PC-9 (cell line): ENCODE measurements at regions not wholly inside any gene's neighbourhood (a gene's known extent, or its start where the extent isn't known, plus 50 kb on each side); places are given as distances from the start of the nearest gene placed in this dataset.

Experiments
- BruUV-seq: library from RNA; stranded (reverse); fragments of 400-500 nt; replicated peaks from 2 replicates; lab custom pipeline; 2021; lab: Mats Ljungman, UMichigan
- CTCF ChIA-PET: fragments of 300-600 bp; sonication (Branson Sonifier 250); formaldehyde crosslinking; loops from one replicate; lab custom pipeline; 2022; ENCODE audit warnings: antibody characterized with exemption; lab: Charles Lee
- POLR2A ChIA-PET: fragments of 300-600 bp; sonication (Branson Sonifier 250); formaldehyde crosslinking; loops from one replicate; lab custom pipeline; 2022; ENCODE audit warnings: antibody characterized with exemption; ENCODE audit not compliant: unreplicated experiment; lab: Charles Lee
- DNase-seq, 2 experiments: peaks; one replicate each; pipeline versions ENCODE4 v3.0.0 to v3.0.0-alpha.2; 2015 to 2022; ENCODE audit warnings: mixed read lengths in 1 of 2
- H2AFZ ChIP-seq: fragments of 200-600 bp; sonication (generic); 2 replicates; pipeline ENCODE4 v1.8.1; 2017; ENCODE audit warnings: antibody characterized with exemption
- H3F3A ChIP-seq: fragments of 200-600 bp; sonication (generic); 2 replicates; pipeline ENCODE4 v1.8.1; 2017; ENCODE audit warnings: antibody characterized with exemption, mild to moderate bottlenecking, low read depth; ENCODE audit not compliant: insufficient read depth
- H3K27ac ChIP-seq: fragments of 200-600 bp; sonication (generic); 2 replicates; pipeline ENCODE4 v1.6.1; 2016; ENCODE audit warnings: mixed run types
- H3K27me3 ChIP-seq: fragments of 200-600 bp; sonication (generic); 2 replicates; pipeline ENCODE4 v1.6.1; 2016; ENCODE audit warnings: low read depth, mixed run types; ENCODE audit not compliant: insufficient read depth
- H3K36me3 ChIP-seq: fragments of 200-600 bp; sonication (generic); 2 replicates; pipeline ENCODE4 v1.6.1; 2016; ENCODE audit warnings: low read depth, mixed run types
- H3K4me1 ChIP-seq: fragments of 200-600 bp; sonication (generic); replicated peaks from 2 replicates; pipeline ENCODE4 v1.6.1; 2016; ENCODE audit warnings: mixed run types; ENCODE audit not compliant: insufficient read depth
- H3K4me2 ChIP-seq: fragments of 200-600 bp; sonication (generic); 2 replicates; pipeline ENCODE4 v1.6.1; 2017; ENCODE audit warnings: mixed run types
- H3K4me3 ChIP-seq: fragments of 200-600 bp; sonication (generic); 2 replicates; pipeline ENCODE4 v1.6.1; 2016; ENCODE audit warnings: mixed run types
- H3K79me2 ChIP-seq: fragments of 200-600 bp; sonication (generic); 2 replicates; pipeline ENCODE4 v1.6.1; 2017; ENCODE audit warnings: low read depth, mixed run types
- H3K9me2 ChIP-seq: fragments of 200-600 bp; sonication (generic); 2 replicates; pipeline ENCODE4 v1.8.1; 2017; ENCODE audit warnings: mild to moderate bottlenecking; ENCODE audit not compliant: insufficient read depth
- H3K9me3 ChIP-seq: fragments of 200-600 bp; sonication (generic); 2 replicates; pipeline ENCODE4 v1.8.1; 2016; ENCODE audit warnings: low read depth; ENCODE audit not compliant: insufficient read depth
- H4K20me1 ChIP-seq: fragments of 200-600 bp; sonication (generic); 2 replicates; pipeline ENCODE4 v1.8.1; 2017; ENCODE audit not compliant: insufficient read depth
- CTCF ChIP-seq: fragments of 200-600 bp; sonication (generic); conservative IDR thresholded peaks from 2 replicates; pipeline ENCODE4 v1.6.1; 2017; ENCODE audit warnings: mixed run types, antibody characterized with exemption, mild to moderate bottlenecking, moderate library complexity
- EZH2 ChIP-seq: fragments of 200-600 bp; sonication (generic); IDR thresholded peaks from 2 replicates; pipeline ENCODE4 v1.8.0; 2017; ENCODE audit warnings: antibody characterized with exemption, low read depth
- intact Hi-C: fragments of 100-400 bp; cut with micrococcal nuclease; formaldehyde crosslinking; loops from one replicate; pipeline ENCODE4 v1.10.0; 2022; ENCODE audit not compliant: unreplicated experiment

- Histone ChIP-seq H3F3A (no peaks in the 10 kb centered on the region), H3K4me2 (no peak overlapping the region), H2AFZ (no peak overlapping the region), H3K79me2 (no peaks in the 10 kb centered on the region), H3K4me1 (no peaks in the 10 kb centered on the region), H3K36me3 (no peaks in the 10 kb centered on the region), H3K27ac (no peak overlapping the region), H3K27me3 (peaks cover 4% of the 10 kb centered on the region; the same call in 1 of the 2 replicates), H3K9me3 (no peaks in the 10 kb centered on the region), H3K9me2 (no peaks in the 10 kb centered on the region), H3K4me3 (no peak overlapping the region), H4K20me1 (no peaks in the 10 kb centered on the region)
- ChIA-PET CTCF (no interaction called here), POLR2A (no interaction called here)
- intact Hi-C loops: no loop called here
- no TSS peak for BruUV-seq
- no peak for DNase-seq
- no peak for TF ChIP-seq EZH2
- no peak for TF ChIP-seq CTCF
Measured at GRCh38 chr2:16401761-16402300, 263.8 kb downstream of the CYRIA start.

- no peaks in the 10 kb centered on the region for H4K20me1 ChIP-seq
- no TSS peak for BruUV-seq
- H3K27ac ChIP-seq: no peak overlapping the region
- no peak overlapping the region for H3K4me2 ChIP-seq
- no peak overlapping the region for H3K4me3 ChIP-seq
- H3K9me3 ChIP-seq: no peaks in the 10 kb centered on the region
- H3K9me2 ChIP-seq: no peaks in the 10 kb centered on the region
- ChIA-PET POLR2A (no interaction called here), CTCF (no interaction called here)
- TF ChIP-seq CTCF (no peak), EZH2 (no peak)
- no peak for DNase-seq
- H3F3A ChIP-seq: no peaks in the 10 kb centered on the region
- no peaks in the 10 kb centered on the region for H3K79me2 ChIP-seq
- no peak overlapping the region for H2AFZ ChIP-seq
- no peaks in the 10 kb centered on the region for H3K27me3 ChIP-seq
- no peaks in the 10 kb centered on the region for H3K4me1 ChIP-seq
- H3K36me3 ChIP-seq: no peaks in the 10 kb centered on the region
- intact Hi-C loops: no loop called here
Measured at GRCh38 chr2:16400127-16400623, 265.5 kb downstream of the CYRIA start.

GRCh38 chr2:16398486-16399043 lies 267.1 kb downstream of the CYRIA start:
- H4K20me1 ChIP-seq: no peaks in the 10 kb centered on the region
- ChIA-PET POLR2A (no interaction called here), CTCF (no interaction called here)
- no peaks in the 10 kb centered on the region for H3F3A ChIP-seq
- H3K27me3 ChIP-seq: peaks cover 7% of the 10 kb centered on the region
- BruUV-seq: no TSS peak
- intact Hi-C loops: no loop called here
- no peaks in the 10 kb centered on the region for H3K36me3 ChIP-seq
- H2AFZ ChIP-seq: no peak overlapping the region
- TF ChIP-seq EZH2: no peak
- TF ChIP-seq CTCF: no peak
- no peaks in the 10 kb centered on the region for H3K9me2 ChIP-seq
- H3K4me3 ChIP-seq: no peak overlapping the region
- H3K4me2 ChIP-seq: no peak overlapping the region
- no peaks in the 10 kb centered on the region for H3K4me1 ChIP-seq
- H3K79me2 ChIP-seq: no peaks in the 10 kb centered on the region
- no peak overlapping the region for H3K27ac ChIP-seq
- H3K9me3 ChIP-seq: no peaks in the 10 kb centered on the region
- DNase-seq: no peak
